GM12878 (cell line): ENCODE measurements at regions not wholly inside any gene's neighbourhood (a gene's known extent, or its start where the extent isn't known, plus 50 kb on each side); places are given as distances from the start of the nearest gene placed in this dataset.
"Not testable (repeated sequence)": the region's sequence is repeated elsewhere in the genome, so short reads cannot be mapped to it uniquely, and the experiment has no call there.

ENCODE experiments used
- ATAC-seq: fragments of 200-7000 bp; cut with Tn5 transposase; 3 replicates; pipeline ENCODE4 v1.9.1; 2020; ENCODE audit warnings: mild to moderate bottlenecking, moderate library complexity
- BruUV-seq: library from RNA; stranded (reverse); fragments of 400-500 nt; replicated peaks from 2 replicates; lab custom pipeline; 2021; lab: Mats Ljungman, UMichigan
- CTCF ChIA-PET: fragments of 300-600 bp; sonication (Branson Sonifier 250); formaldehyde crosslinking; extraction: SDS; loops from one replicate; lab custom pipeline; 2021; ENCODE audit warnings: inconsistent platforms; lab: Yijun Ruan, JAX
- POLR2A ChIA-PET: fragments of 350-600 bp; formaldehyde crosslinking; extraction: SDS; loops from one replicate; lab custom pipeline; 2021; ENCODE audit warnings: inconsistent platforms; lab: Charles Lee
- RAD21 ChIA-PET: fragments of 300-600 bp; sonication (Branson Sonifier 250); formaldehyde crosslinking; loops from one replicate; lab custom pipeline; 2023; ENCODE audit warnings: antibody characterized with exemption; ENCODE audit not compliant: unreplicated experiment; lab: Charles Lee
- SMC1A ChIA-PET: fragments of 300-600 bp; sonication (Branson Sonifier 250); formaldehyde crosslinking; loops from one replicate; lab custom pipeline; 2023; ENCODE audit not compliant: unreplicated experiment, uncharacterized antibody; lab: Charles Lee
- DNase-seq: peaks from one replicate; pipeline ENCODE4 v3.0.0-alpha.2; 2011; ENCODE audit warnings: low read depth, low spot score
- FAIRE-seq: peaks from 3 replicates; lab custom pipeline; 2011; peaks lifted over from hg19 to GRCh38; lab: Jason Lieb, UNC
- H2AFZ ChIP-seq: 2 replicates; pipeline ENCODE4 v1.6.0; 2011; ENCODE audit warnings: low read depth, low read length, control low read depth; ENCODE audit not compliant: control insufficient read depth
- H3K27ac ChIP-seq: 2 replicates; pipeline ENCODE4 v1.5.1; 2011; ENCODE audit warnings: control low read depth; ENCODE audit not compliant: control insufficient read depth, insufficient read depth
- H3K27me3 ChIP-seq, 2 experiments: replicated peaks in 1 of 2; 2 replicates each; pipeline versions ENCODE4 v1.6.0 to v1.6.1; 2011; ENCODE audit warnings: low read length in 1 of 2; ENCODE audit not compliant: control insufficient read depth in 2 of 2, insufficient read depth in 2 of 2
- H3K36me3 ChIP-seq, 2 experiments: 2 replicates each; pipeline ENCODE4 v1.5.1; 2011; ENCODE audit warnings: low read length in 1 of 2; ENCODE audit not compliant: control insufficient read depth in 2 of 2, insufficient read depth in 2 of 2
- H3K4me1 ChIP-seq: 2 replicates; pipeline ENCODE4 v1.6.1; 2011; ENCODE audit warnings: mild to moderate bottlenecking, low read length, moderate library complexity, mixed read lengths; ENCODE audit not compliant: control insufficient read depth, insufficient read depth
- H3K4me2 ChIP-seq: 2 replicates; pipeline ENCODE4 v1.6.0; 2011; ENCODE audit warnings: control low read depth; ENCODE audit not compliant: control insufficient read depth, insufficient read depth
- H3K4me3 ChIP-seq: fragments of 200-600 bp; sonication (generic); 2 replicates; pipeline ENCODE4 v1.5.1; 2016
- H3K79me2 ChIP-seq: 2 replicates; pipeline ENCODE4 v1.6.0; 2011; ENCODE audit warnings: low read length; ENCODE audit not compliant: control insufficient read depth, insufficient read depth
- H3K9ac ChIP-seq: 2 replicates; pipeline ENCODE4 v1.8.0; 2011; ENCODE audit warnings: low read length, control low read depth, mixed read lengths; ENCODE audit not compliant: control insufficient read depth, insufficient read depth
- H3K9me3 ChIP-seq: replicated peaks from 3 replicates; pipeline ENCODE4 v1.5.1; 2011; ENCODE audit warnings: mild to moderate bottlenecking, low read length; ENCODE audit not compliant: control insufficient read depth, insufficient read depth
- H4K20me1 ChIP-seq: 2 replicates; pipeline ENCODE4 v1.6.0; 2011; ENCODE audit not compliant: control insufficient read depth, insufficient read depth
- WGBS: methylation state at CpG from one replicate; pipeline ENCODE4 v1.1.6; 2016; ENCODE audit warnings: low lambda C conversion rate; ENCODE audit not compliant: insufficient replicate concordance, insufficient coverage; ENCODE audit errors: missing lambda C conversion rate; 5-methylcytosine and 5-hydroxymethylcytosine counted together
- in situ Hi-C: fragments of 300-500 bp; cut with MboI; formaldehyde crosslinking; loops from 9 replicates; pipeline ENCODE4 v1.14.3; 2018; ENCODE audit warnings: mixed read lengths
- intact Hi-C: fragments of 100-400 bp; cut with micrococcal nuclease; formaldehyde crosslinking; loops from one replicate; pipeline ENCODE4 v1.14.2; 2022; ENCODE audit not compliant: unreplicated experiment

GRCh38 chr15:101965353-101965752 is 153.4 kb downstream of the OR4F15 start:
- H3K27ac ChIP-seq, H3K36me3 ChIP-seq, CTCF ChIA-PET, H3K79me2 ChIP-seq, BruUV-seq, POLR2A ChIA-PET, SMC1A ChIA-PET, H3K9me3 ChIP-seq, H3K4me2 ChIP-seq, DNase-seq, H3K4me1 ChIP-seq, H2AFZ ChIP-seq, ATAC-seq, FAIRE-seq, H3K9ac ChIP-seq, H3K27me3 ChIP-seq, H4K20me1 ChIP-seq, intact Hi-C loops, in situ Hi-C loops, RAD21 ChIA-PET, H3K4me3 ChIP-seq: not testable (repeated sequence)
- WGBS: 95% methylated on average over 2 of the region's 2 CpGs

- H3K36me3 ChIP-seq, H2AFZ ChIP-seq, H3K27me3 ChIP-seq, CTCF ChIA-PET, H4K20me1 ChIP-seq, intact Hi-C loops, FAIRE-seq, BruUV-seq, H3K27ac ChIP-seq, H3K9ac ChIP-seq, H3K4me2 ChIP-seq, H3K4me1 ChIP-seq, POLR2A ChIA-PET, RAD21 ChIA-PET, ATAC-seq, SMC1A ChIA-PET, H3K79me2 ChIP-seq, DNase-seq, H3K9me3 ChIP-seq, in situ Hi-C loops, H3K4me3 ChIP-seq: not testable (repeated sequence)
- WGBS: 94% methylated on average over 8 of the region's 8 CpGs
These were observed 153.9 kb downstream of the OR4F15 start for GRCh38 chr15:101965860-101966259.

GRCh38 chr15:101967364-101967763 is 155.4 kb downstream of the OR4F15 start:
- CTCF ChIA-PET, H3K27ac ChIP-seq, RAD21 ChIA-PET, H4K20me1 ChIP-seq, in situ Hi-C loops, intact Hi-C loops, BruUV-seq, H3K79me2 ChIP-seq, ATAC-seq, H2AFZ ChIP-seq, H3K9ac ChIP-seq, FAIRE-seq, H3K36me3 ChIP-seq, H3K4me3 ChIP-seq, H3K4me1 ChIP-seq, SMC1A ChIA-PET, H3K4me2 ChIP-seq, DNase-seq, POLR2A ChIA-PET, H3K27me3 ChIP-seq, H3K9me3 ChIP-seq: not testable (repeated sequence)
- 100% methylated on average over 3 of the region's 5 CpGs for WGBS

- H3K4me1 ChIP-seq, H3K27me3 ChIP-seq, H3K36me3 ChIP-seq, DNase-seq, in situ Hi-C loops, ATAC-seq, CTCF ChIA-PET, H3K4me2 ChIP-seq, H3K4me3 ChIP-seq, H3K27ac ChIP-seq, intact Hi-C loops, H4K20me1 ChIP-seq, H3K9me3 ChIP-seq, FAIRE-seq, POLR2A ChIA-PET, H2AFZ ChIP-seq, SMC1A ChIA-PET, H3K9ac ChIP-seq, BruUV-seq, H3K79me2 ChIP-seq, RAD21 ChIA-PET: not testable (repeated sequence)
- 92% methylated on average over 4 of the region's 6 CpGs for WGBS
These were observed 158.6 kb downstream of the OR4F15 start for GRCh38 chr15:101970605-101971004.
